MM.1S (cell line): ENCODE measurements at regions not wholly inside any gene's neighbourhood (a gene's known extent, or its start where the extent isn't known, plus 50 kb on each side); places are given as distances from the start of the nearest gene placed in this dataset.

ENCODE experiments used
- DNase-seq: peaks from one replicate; pipeline ENCODE4 v3.0.0-alpha.2; 2015
- H2AFZ ChIP-seq: fragments of 300-600 bp; sonication (generic); 2 replicates; pipeline ENCODE4 v1.6.0; 2016; ENCODE audit warnings: antibody characterized with exemption, low read length
- H3F3A ChIP-seq: fragments of 300-600 bp; sonication (generic); 2 replicates; pipeline ENCODE4 v1.6.1; 2016; ENCODE audit warnings: mild to moderate bottlenecking, antibody characterized with exemption, low read length, moderate library complexity, mixed read lengths; ENCODE audit not compliant: insufficient read depth
- H3K27ac ChIP-seq: fragments of 300-600 bp; sonication (generic); 2 replicates; pipeline ENCODE4 v1.5.1; 2016; ENCODE audit warnings: mild to moderate bottlenecking, low read length
- H3K27me3 ChIP-seq: fragments of 300-600 bp; sonication (generic); replicated peaks from 2 replicates; pipeline ENCODE4 v1.6.0; 2016; ENCODE audit warnings: low read length; ENCODE audit not compliant: insufficient read depth
- H3K36me3 ChIP-seq: fragments of 300-600 bp; sonication (generic); replicated peaks from 2 replicates; pipeline ENCODE4 v1.6.1; 2016; ENCODE audit warnings: mild to moderate bottlenecking, low read length, mixed read lengths; ENCODE audit not compliant: insufficient read depth
- H3K4me1 ChIP-seq: fragments of 300-600 bp; sonication (generic); 2 replicates; pipeline ENCODE4 v1.6.1; 2016; ENCODE audit warnings: low read length, mixed read lengths
- H3K4me2 ChIP-seq: fragments of 300-600 bp; sonication (generic); 2 replicates; pipeline ENCODE4 v1.6.0; 2016; ENCODE audit warnings: low read depth, low read length
- H3K4me3 ChIP-seq: fragments of 300-600 bp; sonication (generic); 2 replicates; pipeline ENCODE4 v1.5.1; 2016; ENCODE audit warnings: low read length, mixed read lengths
- H3K79me2 ChIP-seq: fragments of 300-600 bp; sonication (generic); 2 replicates; pipeline ENCODE4 v1.6.1; 2016; ENCODE audit warnings: mixed run types, low read length, mixed read lengths
- H3K9ac ChIP-seq: fragments of 300-600 bp; sonication (generic); 2 replicates; pipeline ENCODE4 v1.6.1; 2016; ENCODE audit warnings: low read length, mixed read lengths
- H3K9me2 ChIP-seq: fragments of 300-600 bp; sonication (generic); replicated peaks from 2 replicates; pipeline ENCODE4 v1.6.1; 2016; ENCODE audit warnings: mild to moderate bottlenecking, low read length, mixed read lengths; ENCODE audit not compliant: insufficient read depth
- H3K9me3 ChIP-seq: fragments of 300-600 bp; sonication (generic); replicated peaks from 2 replicates; pipeline ENCODE4 v1.6.1; 2016; ENCODE audit warnings: mild to moderate bottlenecking, low read length, mixed read lengths; ENCODE audit not compliant: insufficient read depth
- H4K20me1 ChIP-seq: fragments of 300-600 bp; sonication (generic); 2 replicates; pipeline ENCODE4 v1.6.1; 2016; ENCODE audit warnings: mild to moderate bottlenecking, low read length, moderate library complexity, mixed read lengths; ENCODE audit not compliant: insufficient read depth
- CTCF ChIP-seq: fragments of 300-600 bp; sonication (generic); IDR thresholded peaks from 2 replicates; pipeline ENCODE4 v1.5.1; 2016; ENCODE audit warnings: antibody characterized with exemption, low read length, mixed read lengths
- EZH2 ChIP-seq: fragments of 300-600 bp; sonication (generic); optimal IDR thresholded peaks from 2 replicates; pipeline ENCODE3; 2017; ENCODE audit warnings: low read depth, mild to moderate bottlenecking, antibody characterized with exemption, low read length, mixed read lengths
- EZH2phosphoT487 ChIP-seq: fragments of 300-600 bp; sonication (generic); IDR thresholded peaks from 2 replicates; pipeline ENCODE4 v1.6.1; 2018; ENCODE audit warnings: antibody characterized with exemption, low read length

GRCh38 chr2:42858140-42859005 is 66.0 kb upstream of the HAAO start:
- H3K9ac ChIP-seq, result no peak overlapping the region
- H3K4me1 ChIP-seq, result no peaks in the 10 kb centered on the region
- H3K79me2 ChIP-seq, result no peaks in the 10 kb centered on the region
- no peaks in the 10 kb centered on the region for H3K9me2 ChIP-seq
- no peak for TF ChIP-seq EZH2phosphoT487
- no peak for TF ChIP-seq CTCF
- TF ChIP-seq EZH2, result no peak
- H3K4me3 ChIP-seq, result no peak overlapping the region
- no peaks in the 10 kb centered on the region for H3K27me3 ChIP-seq
- H2AFZ ChIP-seq, result no peak overlapping the region
- no peaks in the 10 kb centered on the region for H4K20me1 ChIP-seq
- no peaks in the 10 kb centered on the region for H3K9me3 ChIP-seq
- no peaks in the 10 kb centered on the region for H3F3A ChIP-seq
- DNase-seq, result no peak
- H3K27ac ChIP-seq, result no peak overlapping the region
- no peak overlapping the region for H3K4me2 ChIP-seq
- no peaks in the 10 kb centered on the region for H3K36me3 ChIP-seq

- H3K4me2 ChIP-seq, result no peak overlapping the region
- H3K4me3 ChIP-seq, result no peak overlapping the region
- no peaks in the 10 kb centered on the region for H4K20me1 ChIP-seq
- H3K27ac ChIP-seq, result no peak overlapping the region
- no peak for TF ChIP-seq CTCF
- no peak for TF ChIP-seq EZH2phosphoT487
- TF ChIP-seq EZH2, result no peak
- no peaks in the 10 kb centered on the region for H3K27me3 ChIP-seq
- H3K79me2 ChIP-seq, result no peaks in the 10 kb centered on the region
- H3K9ac ChIP-seq, result no peak overlapping the region
- no peaks in the 10 kb centered on the region for H3F3A ChIP-seq
- no peaks in the 10 kb centered on the region for H3K36me3 ChIP-seq
- DNase-seq, result no peak
- H3K9me2 ChIP-seq, result no peaks in the 10 kb centered on the region
- H2AFZ ChIP-seq, result no peak overlapping the region
- H3K9me3 ChIP-seq, result no peaks in the 10 kb centered on the region
- H3K4me1 ChIP-seq, result no peaks in the 10 kb centered on the region
Measured at GRCh38 chr2:42856891-42857632, 64.7 kb upstream of the HAAO start.

- DNase-seq, result no peak
- TF ChIP-seq CTCF (no peak), EZH2 (no peak), EZH2phosphoT487 (no peak)
- H3K9ac ChIP-seq, result no peak overlapping the region
- H3K4me2 ChIP-seq, result no peak overlapping the region
- no peaks in the 10 kb centered on the region for H3K79me2 ChIP-seq
- H3K27me3 ChIP-seq, result no peaks in the 10 kb centered on the region
- no peak overlapping the region for H2AFZ ChIP-seq
- H3K9me2 ChIP-seq, result no peaks in the 10 kb centered on the region
- no peaks in the 10 kb centered on the region for H3K9me3 ChIP-seq
- no peak overlapping the region for H3K4me3 ChIP-seq
- no peaks in the 10 kb centered on the region for H4K20me1 ChIP-seq
- no peaks in the 10 kb centered on the region for H3K4me1 ChIP-seq
- no peaks in the 10 kb centered on the region for H3K36me3 ChIP-seq
- no peaks in the 10 kb centered on the region for H3F3A ChIP-seq
- H3K27ac ChIP-seq, result no peak overlapping the region
Measured at GRCh38 chr2:42856106-42856860, 63.9 kb upstream of the HAAO start.
